ENCODE measurements at regions not wholly inside any gene's neighbourhood (a gene's known extent, or its start where the extent isn't known, plus 50 kb on each side); places are given as distances from the start of the nearest gene placed in this dataset.

DNA sequence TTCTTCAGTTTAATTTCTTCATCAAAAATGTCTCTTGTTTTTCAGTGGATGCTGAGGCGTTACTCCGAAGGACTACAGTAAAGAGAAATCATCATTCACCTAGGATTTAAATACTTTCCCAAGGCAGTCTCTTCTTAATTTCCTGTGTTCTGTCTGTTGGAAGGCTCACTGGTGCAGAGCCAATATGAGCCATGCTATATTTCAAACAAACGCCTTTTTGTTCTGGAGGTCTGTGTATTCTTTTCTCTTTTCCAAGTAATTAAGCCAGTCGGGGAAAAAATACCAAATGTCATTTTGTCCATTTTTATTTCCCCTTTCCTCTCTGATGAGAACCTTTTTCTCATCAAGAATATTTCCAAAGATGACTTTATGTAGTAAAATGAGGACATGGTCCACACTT is 206.5 kb downstream of the RWDD3 start:
- ATAC-seq: no peak
- TF ChIP-seq PHTF2 (CRISPR knock-in tag; IDR thresholded peaks at IDR 0.05) (no peak), ZNF717 (CRISPR knock-in tag; IDR thresholded peaks at IDR 0.05) (no peak), NBN (IDR thresholded peaks at IDR 0.05; ENCODE audit: low read depth) (no peak), PHB2 (IDR thresholded peaks at IDR 0.05; ENCODE audit: low read depth) (no peak), DNMT1 (IDR thresholded peaks at IDR 0.05) (no peak), ZNF79 (CRISPR knock-in tag; IDR thresholded peaks at IDR 0.05; ENCODE audit: low read depth) (no peak), THRAP3 (IDR thresholded peaks at IDR 0.05; ENCODE audit: borderline replicate concordance) (no peak), HSF4 (CRISPR knock-in tag; IDR thresholded peaks at IDR 0.05; ENCODE audit: borderline replicate concordance) (no peak), TAF1 (IDR thresholded peaks at IDR 0.05; ENCODE audit: control insufficient read depth, extremely low read depth, insufficient read depth, low read length, severe bottlenecking) (no peak), L3MBTL2 (IDR thresholded peaks at IDR 0.05) (no peak), MEIS2 (IDR thresholded peaks at IDR 0.05; ENCODE audit: partially characterized antibody) (no peak), NFXL1 (CRISPR knock-in tag; IDR thresholded peaks at IDR 0.05) (no peak)
- TF ChIP-seq, protein P1, sequence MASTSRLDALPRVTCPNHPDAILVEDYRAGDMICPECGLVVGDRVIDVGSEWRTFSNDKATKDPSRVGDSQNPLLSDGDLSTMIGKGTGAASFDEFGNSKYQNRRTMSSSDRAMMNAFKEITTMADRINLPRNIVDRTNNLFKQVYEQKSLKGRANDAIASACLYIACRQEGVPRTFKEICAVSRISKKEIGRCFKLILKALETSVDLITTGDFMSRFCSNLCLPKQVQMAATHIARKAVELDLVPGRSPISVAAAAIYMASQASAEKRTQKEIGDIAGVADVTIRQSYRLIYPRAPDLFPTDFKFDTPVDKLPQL (IDR thresholded peaks at IDR 0.05; ENCODE audit: extremely low read depth, insufficient read length): no peak
- BruUV-seq (replicated peaks): no TSS peak
- in situ Hi-C loops (cut with MboI) (no loop called here), intact Hi-C loops (cut with micrococcal nuclease) (no loop called here)
- no peak overlapping the region for H2AFZ ChIP-seq (ENCODE audit: low read depth, low read length)
- no peaks in the 10 kb centered on the region for H4K20me1 ChIP-seq (replicated peaks; ENCODE audit: control insufficient read depth, insufficient read depth, low read length)
- no peak overlapping the region for H3K27ac ChIP-seq (ENCODE audit: extremely low read depth, low read depth, low read length)
- no peaks in the 10 kb centered on the region for H3K9me3 ChIP-seq (replicated peaks; ENCODE audit: control insufficient read depth, insufficient read depth, low read depth, low read length)
- no peak for FAIRE-seq
- 1% methylated on average over 4 of the region's 4 CpGs for WGBS (ENCODE audit: insufficient coverage, low coverage, missing lambda C conversion rate)
- H3K79me2 ChIP-seq (ENCODE audit: control insufficient read depth, insufficient read depth, low read length): no peaks in the 10 kb centered on the region
- no peaks in the 10 kb centered on the region for H3K4me1 ChIP-seq (replicated peaks in 1 of 2; ENCODE audit: control insufficient read depth in 2 of 2, insufficient read depth in 2 of 2, low read length in 2 of 2)
- no peaks in the 10 kb centered on the region for H3K27me3 ChIP-seq (ENCODE audit: control insufficient read depth in 2 of 2, insufficient read depth in 2 of 2, low read length in 2 of 2)
- no peak overlapping the region for H3K9ac ChIP-seq (ENCODE audit: insufficient read depth in 1 of 2, low read depth in 2 of 2, low read length in 2 of 2)
- H3K4me3 ChIP-seq: no peak overlapping the region
- DNase-seq (ENCODE audit: extremely low read depth in 1 of 4, low spot score in 3 of 4): no peak
- no peaks in the 10 kb centered on the region for H3K36me3 ChIP-seq (ENCODE audit: control insufficient read depth, insufficient read depth, low read length)
- H3K4me2 ChIP-seq (ENCODE audit: insufficient read depth, low read length): no peak overlapping the region
- POLR2A ChIA-PET: no interaction called here
- H3K9me1 ChIP-seq (ENCODE audit: control insufficient read depth, insufficient read depth, low read length): no peaks in the 10 kb centered on the region
- CTCF ChIA-PET (ENCODE audit: low intra/inter-chr PET ratio): no interaction called here
